HG03571 (cell line): ENCODE measurements at regions not wholly inside any gene's neighbourhood (a gene's known extent, or its start where the extent isn't known, plus 50 kb on each side); places are given as distances from the start of the nearest gene placed in this dataset.

ENCODE experiments used
- ATAC-seq: cut with Tn5 transposase; IDR thresholded peaks from one replicate; pipeline ENCODE4 v1.9.1; 2021; ENCODE audit not compliant: unreplicated experiment

DNA sequence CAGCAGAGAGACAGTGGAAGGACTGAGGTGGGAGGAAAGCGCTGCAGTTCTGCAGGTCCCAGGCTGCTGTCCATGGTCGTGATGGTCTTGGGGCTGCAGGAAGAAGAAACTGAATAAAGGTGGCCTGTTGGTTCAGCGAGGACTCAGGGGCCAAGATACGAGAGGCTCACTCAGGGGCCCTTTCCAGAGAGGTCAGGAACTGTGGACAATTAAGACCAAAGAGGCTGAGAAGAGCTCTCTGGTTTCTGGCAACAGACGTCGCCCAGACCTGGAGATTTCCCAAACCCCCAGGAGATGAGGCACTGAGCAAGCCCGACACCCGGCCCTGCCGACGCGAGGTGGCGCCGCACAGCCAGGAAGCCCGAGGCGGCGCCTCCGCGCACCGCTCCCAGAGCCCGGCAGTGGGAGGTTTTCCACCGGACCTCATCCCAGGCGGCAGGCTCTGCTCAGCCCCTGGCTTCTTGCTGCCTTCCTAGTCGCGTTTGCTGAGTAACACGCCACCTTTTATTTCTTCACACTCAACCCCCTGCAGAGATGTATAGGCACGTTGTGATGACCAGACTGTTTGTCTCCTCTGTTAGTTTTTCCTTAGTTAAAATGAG lies 56.4 kb upstream of the ARRDC4 start:
- ATAC-seq: no peak

GRCh38 chr15:97909291-97909891 lies 51.1 kb upstream of the ARRDC4 start:
- peak; percentile 87 for ATAC-seq
